CD4-positive, alpha-beta T cell treated with Interleukin-10 for 1 hour (primary cell): ENCODE measurements at regions not wholly inside any gene's neighbourhood (a gene's known extent, or its start where the extent isn't known, plus 50 kb on each side); places are given as distances from the start of the nearest gene placed in this dataset.
"Not testable (repeated sequence)": the region's sequence is repeated elsewhere in the genome, so short reads cannot be mapped to it uniquely, and the experiment has no call there.

ENCODE experiments used
- DNase-seq: peaks from one replicate; pipeline ENCODE4 v3.0.0-alpha.2; 2020

DNA sequence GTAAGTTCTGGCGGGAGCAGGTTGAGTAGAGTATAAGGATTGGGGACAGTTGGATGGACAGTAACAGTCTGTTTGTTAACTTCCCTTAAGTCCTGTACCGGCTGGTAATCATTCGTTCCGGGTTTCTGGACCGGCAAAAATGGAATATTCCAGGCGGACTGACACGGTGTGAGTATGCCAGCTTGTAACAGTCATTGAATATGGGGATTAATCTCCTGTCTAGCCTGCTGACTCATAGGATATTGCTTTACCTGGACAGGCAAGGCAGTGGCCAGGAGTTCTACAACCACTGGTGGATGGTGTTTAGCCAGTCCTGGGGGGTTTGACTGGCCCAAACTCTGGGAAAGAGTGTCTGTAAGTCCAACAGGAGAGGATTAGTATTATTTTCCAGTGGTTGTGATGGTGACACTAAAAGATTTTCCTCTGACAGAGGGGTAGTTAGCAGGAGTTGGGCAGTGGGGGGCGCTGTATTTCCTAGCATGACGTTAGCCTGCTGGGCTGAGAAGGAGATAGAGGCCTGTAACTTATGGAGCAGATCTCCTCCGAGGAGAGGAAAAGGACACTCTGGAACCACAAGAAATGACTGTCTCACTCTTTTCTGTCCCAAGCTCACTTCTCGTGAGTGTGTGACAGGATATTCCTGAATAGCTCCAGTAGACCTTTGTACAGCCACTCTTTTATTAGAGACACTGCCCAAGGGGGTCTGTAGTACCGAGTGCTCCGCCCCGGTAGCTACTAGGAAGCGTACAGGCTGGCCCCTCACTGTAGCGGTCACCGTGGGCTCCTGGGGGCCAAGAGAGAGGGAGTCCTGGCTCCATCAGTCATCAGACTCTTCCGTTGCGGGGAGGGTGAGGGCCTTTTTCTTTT lies 152.2 kb downstream of the TRIM27 start:
- no peak for DNase-seq

DNA sequence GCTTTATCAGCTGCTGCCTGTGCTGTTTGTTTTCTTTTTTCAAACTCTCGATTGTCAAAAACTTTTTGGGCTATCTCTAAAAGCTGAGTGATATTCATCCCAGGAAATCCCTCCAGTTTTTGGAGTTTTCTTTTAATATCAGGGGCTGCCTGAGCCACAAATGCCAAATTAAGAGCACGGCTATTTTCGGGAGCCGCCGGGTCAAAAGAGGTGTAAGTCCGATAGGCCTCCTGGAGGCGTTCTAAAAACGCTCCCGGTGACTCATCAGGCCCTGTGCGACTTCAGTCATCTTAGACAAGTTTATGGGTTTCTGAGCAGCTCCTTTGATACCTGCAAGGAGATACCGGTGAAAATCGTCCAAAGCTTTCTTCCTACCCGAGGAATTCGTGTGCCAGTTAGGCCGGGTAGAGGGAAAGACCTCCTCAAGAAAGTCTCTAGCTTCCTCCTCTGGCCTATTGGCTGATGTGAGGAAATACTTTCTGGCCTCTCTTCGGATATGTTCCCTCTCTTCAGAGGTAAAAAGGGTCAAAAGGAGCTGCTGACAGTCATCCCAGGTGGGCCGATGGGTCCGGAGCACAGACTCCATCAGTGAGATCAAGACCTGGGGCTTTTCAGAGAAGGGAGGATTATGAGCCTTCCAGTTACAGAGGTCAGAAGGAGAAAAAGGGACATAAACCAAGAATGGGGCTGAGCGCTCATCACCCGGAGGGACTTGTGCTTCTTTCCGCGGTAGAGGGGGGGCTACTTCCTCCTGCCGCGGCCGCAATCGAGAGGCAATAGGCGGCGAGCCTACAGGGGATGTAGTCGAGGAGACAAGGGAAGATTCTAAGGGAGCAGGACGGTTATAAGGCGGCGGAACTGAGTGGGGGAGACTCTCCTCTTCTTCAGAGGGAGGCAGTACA lies 151.1 kb downstream of the TRIM27 start:
- no peak for DNase-seq

DNA sequence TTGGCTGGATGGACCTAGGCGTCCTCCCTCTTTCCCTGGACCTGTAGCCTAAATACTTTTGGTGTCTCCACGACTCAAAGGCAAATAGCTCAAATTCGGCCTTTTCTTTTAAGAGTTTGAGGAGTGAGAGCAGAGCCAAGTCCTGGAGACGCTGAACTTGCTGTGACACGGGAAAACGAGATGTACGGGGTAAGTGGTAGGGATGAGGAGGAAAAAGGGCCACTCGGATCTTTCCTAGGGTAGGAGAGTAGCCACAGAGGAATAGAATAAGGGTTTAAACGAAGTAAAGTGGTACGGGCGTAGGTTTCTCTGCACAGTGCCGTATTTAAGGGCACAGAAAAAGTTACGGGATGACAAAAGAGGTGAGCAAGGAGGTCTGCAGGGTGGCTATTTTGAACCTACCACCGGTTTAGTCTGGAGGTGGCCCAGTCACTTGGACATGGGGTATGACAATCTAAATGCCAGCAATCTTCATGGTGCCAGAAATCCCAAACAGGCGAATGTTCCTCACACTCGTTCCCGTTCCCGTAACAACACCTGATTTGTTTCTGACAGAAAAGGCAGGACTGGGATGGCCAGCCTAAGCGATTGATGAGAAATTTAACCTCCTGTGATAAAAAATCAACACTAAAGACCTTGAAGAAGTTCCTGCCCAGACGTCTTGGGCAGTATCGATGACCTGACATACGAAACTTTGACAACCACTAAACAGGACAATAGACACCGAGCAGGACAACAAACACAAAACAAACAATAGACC lies 149.3 kb downstream of the TRIM27 start:
- DNase-seq: no peak

DNA sequence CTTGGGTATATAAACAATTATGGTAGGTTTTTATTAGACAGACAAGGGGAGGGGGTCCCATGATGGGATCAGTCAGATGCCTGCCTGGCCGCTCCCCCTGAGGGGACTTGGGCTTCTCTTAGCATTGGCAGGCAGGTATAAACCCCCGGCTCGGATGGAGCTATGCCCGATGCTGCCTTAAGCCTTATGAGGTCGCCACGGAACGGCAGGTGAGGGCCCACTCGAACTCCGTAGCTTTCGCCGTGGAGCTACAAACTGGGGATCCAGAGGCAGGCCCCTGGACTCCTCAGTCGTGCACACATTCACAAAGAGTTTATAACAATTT lies 148.8 kb downstream of the TRIM27 start:
- DNase-seq: no peak

DNA sequence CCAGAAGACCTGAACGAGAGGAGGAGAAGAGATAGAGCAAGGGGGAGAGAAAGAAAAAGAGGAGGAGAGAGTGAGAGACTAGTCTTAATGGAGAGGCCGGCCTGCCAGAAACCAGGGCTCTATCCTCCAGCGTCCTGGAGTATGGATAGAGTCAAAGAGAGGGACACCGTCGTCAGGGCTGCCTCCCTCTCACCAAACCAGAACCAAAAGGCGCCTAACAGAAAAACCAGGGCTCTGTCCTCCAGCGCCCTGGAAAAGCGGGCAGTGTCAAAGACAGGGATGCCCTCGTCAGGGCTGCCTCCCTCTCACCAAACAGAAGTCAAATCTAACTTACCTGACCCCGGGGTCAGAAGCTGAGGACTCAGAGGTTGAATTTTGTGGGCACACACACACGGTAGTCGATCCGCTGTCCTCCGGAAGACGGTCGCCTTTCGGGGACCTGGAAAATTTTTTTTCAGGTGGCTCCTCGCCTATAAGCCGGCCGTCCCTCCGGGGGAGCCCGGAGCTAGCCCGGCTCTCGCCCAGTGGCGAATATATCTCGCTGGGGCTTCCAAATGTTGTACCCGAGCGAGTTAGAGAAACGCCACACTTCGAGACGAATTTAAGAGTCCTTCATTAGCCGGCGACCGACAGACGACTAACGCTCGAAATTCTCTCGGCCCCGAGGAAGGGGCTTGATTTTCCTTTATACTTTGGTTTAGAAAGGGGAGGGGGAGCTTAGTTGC lies 148.2 kb downstream of the TRIM27 start:
- DNase-seq: no peak

DNA sequence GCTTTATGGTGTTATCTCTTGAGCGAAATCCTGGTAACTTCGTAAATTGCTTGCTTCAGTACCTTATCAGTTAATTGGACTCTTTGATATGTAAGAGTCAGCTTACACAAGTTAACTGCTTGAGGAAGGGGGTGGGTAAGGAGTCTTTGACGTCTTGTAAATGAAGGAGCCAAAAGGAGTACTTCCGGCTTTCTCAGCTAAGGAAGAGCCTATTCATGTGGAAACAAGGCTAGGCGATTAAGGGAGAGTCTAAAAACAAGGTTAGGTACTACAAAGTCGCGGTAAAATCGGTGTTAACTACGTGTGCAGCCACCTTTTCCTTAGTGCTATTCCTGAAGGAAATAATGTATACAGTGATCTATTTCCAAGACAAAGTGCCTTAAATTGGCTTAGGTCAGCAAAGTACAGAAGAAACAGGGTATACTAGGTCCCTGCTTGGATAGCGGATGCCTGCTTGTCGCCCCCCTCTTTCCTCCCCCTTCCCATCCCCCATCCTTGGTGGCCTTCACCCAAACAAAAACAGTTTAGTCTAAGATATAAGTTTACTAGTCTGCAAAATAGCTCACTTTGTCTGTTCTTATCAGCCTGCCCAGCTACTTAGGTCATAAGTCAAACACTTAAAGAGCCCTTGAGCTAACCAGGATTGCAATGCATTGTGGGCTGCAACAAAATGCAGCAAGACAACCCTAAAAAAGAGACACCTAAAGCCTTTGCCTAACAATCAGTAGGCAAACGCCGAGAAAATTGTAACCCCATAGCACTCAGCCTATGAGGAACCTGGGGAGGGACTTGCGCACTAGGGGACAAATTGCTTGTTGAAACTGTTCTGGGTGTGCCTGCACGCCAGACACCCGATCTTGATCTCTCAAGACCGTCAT lies 147.3 kb downstream of the TRIM27 start:
- DNase-seq: no peak

DNA sequence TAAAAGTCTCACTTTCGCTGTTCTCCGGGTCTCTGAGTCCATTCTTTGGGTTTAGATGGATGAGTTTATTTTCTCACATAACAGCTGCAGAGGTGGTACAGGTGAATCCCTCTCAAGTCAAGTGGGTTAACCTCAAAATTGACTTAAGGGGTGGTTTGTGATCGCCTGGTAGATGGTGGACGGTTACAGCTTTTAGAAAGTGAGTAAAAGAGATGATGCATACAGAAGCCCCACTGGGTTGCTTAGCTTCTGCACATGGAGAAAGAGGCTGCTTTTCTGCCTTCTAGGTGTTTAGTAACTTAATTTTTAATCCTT lies 146.7 kb downstream of the TRIM27 start:
- no peak for DNase-seq

DNA sequence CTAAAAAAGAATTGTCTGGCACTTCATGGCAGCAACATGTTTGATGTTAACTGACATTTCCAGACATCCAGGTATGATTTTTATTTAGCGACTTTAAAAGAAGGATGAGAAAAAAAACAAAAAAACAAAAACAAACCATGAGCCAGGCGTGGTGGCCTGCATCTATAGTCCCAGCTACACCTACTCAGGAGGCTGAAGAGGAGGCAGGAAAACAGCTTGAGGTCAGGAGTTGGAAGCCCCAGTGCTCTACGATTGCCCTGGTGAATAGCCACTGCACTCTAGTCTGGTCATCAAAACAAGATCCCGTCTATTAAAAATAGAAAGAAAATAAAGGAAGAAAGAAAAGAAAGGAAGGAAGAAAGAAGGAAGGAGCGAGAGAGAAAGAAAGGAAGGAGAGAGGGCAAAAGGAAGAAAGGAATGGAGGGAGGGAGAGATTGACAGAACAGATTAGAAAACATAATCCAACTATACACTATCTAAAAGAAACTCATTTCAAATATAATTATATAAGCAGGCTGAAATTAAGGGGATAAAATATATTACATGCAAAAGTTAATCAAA lies 141.6 kb downstream of the TRIM27 start:
- no peak for DNase-seq

DNA sequence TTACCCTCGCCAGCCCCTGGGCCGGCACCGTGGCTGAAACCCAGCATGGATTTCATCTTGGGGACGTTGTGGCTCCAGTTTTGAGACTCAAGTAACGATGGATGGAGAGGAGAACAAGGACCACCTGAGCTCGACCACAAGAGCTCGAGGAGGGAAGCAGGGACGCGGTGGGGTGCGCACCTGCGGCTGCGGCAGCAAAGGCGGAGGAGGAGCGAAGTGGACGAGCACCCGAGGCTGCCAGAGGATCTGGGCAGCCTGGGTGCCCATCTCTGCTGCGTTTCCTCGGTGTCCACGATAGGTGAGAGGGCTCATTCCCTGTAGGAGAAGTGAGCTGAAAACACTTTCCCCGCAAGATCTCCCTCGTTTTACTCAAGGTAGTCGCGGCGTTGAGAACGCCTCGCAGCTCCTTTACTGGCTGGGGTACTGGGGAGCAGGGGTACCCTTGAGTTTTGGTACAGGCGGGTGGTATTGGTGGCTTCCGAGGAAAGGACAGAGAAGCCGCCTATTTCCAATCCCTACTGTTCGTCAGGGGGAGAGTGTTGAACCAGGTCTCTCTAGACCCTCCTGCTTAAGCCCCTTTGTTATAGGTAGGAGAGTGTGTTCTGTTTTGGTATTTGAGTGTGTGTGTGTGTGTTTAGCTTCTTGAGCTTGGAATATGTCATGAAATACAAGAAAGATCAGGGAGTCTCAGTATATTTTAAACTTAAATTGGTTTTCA lies 137.7 kb downstream of the TRIM27 start:
- no peak for DNase-seq

DNA sequence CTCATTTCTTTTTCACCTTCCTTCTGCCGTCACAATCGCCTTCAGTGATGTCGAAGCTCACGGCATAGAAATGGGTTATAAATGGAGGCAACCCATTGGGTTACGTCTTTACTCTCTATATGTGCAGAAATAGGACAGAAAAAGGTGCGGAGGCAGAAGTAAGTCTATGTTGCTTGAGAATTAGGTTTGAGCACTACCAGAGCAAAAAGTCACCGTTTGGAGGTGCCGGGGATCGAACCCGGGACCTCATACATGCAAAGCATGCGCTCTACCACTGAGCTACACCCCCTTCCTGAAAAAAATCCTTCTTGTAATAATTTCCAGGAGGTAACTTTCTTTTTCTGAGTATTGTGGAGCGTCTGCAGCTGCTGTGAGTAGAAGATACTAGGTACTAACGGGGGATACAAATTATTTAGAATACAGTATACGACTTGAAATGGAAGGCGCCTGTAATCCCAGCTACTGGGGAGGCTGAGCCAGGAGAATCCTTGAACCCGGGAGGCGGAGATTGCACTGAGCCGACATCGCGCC lies 134.2 kb downstream of the TRIM27 start:
- no peak for DNase-seq

DNA sequence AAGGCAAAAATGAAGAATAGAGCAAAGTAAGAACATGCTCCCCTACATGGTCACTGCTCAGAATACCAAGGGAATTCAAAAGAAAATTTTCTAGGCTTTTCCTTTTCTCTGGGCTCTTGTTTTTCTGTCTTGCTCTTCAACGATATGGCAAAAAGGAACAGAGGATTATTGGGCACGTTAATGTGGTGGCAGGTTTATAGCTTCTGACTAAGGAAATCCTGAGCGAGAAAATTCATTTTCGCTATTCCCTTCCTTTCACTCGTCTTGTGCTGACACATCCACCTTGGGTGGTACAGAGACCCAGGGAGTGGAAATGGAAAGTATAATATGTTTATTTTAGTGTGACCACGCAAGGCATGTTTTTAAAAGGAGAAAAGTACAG lies 132.8 kb downstream of the TRIM27 start:
- no peak for DNase-seq

DNA sequence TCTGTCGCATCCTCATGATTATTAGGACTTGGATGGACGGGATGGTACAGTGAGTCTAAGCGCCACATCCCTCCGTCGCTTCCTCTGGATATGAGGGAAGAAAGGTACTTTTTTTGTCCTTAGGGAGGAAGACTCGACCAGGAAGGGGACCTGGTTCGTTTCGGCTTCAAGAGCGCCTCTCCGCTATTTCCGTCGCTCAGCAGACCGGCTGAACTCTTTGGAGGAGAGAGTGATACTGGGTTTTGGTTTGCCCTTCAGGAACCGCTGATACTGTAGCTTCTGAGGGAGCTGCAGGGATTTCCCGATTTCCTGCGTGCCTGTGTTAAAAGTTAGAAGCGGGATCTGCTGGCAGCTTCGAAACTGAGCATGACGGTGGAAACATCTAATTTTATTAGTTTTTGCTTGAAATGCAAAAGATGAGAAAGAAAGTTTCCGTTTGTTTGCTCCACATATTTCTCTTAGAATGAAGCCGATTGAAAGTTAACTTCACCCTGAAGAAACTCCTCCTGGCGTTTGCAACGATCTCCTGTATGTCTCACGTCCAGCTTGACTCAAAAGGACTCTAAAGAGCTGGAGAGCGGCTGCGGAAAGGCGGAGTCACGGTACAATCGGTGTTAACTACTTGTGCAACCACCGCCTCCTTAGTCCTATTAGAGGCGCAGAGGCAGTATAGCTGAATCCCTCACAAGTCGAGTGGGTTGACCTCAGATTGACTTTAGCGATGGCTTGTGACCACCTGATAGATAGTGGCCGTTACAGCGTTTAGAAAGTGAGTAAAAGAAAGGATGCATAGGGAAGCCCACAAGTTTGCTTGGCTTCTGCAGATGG lies 129.4 kb downstream of the TRIM27 start:
- no peak for DNase-seq

DNA sequence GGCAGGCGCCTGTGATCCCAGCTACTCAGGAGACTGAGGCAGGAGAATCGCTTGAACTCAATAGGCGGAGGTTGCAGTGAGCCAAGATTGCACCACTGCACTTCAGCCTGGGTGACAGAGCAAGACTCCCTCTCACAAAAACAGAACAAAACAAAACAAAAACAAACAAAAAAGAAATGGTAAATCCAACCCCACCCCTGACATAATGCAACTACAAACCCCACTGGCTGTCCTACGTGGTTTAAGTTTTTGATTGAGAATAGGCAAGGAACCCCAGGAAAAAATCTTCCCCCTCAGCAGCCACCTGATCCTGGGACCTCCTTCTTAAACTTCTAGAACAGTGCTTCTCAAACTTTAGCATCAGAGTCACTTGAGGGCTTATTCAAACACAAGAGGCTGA lies 123.1 kb downstream of the TRIM27 start:
- DNase-seq: not testable (repeated sequence)

DNA sequence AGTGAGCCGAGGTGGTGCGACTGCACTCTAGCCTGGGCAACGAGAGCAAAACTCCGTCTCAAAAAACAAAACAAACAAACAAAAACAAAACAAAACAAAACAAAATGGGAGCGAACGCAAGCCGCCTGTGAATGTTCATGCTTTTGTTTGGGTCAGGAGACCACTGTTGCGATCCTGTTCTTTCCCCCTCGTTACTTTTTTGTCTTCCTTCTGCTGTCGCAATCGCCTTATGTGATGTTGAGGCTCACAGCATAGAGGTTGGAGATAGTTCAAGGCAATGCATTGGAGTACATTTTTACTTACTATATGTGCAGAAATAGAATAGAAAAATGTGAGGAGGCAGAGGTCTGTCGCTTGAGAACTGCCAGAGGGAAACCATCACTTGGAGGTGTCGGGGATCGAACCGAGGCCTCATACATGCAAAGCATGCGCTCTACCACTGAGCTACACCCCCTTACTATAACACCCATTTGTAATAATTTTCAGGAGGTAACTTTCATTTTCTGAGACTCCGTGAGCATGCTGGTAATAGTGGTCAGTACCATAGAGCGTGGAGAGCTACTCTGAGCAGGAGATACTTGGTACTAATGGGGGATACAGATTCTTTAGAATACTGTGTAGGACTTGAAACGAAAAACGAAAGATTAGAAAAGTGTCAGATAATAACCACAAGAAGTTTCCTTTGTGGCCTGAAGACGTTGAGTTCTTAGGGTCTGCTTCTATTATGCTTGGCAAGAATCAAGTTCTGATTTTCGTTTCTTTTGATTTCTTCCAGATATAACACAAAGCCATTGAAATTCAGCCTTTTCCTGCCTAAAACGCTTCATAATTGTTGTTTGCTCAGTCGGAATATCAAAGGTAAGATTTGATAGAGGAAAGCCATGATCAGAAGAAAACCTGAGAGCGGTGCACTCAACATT lies 121.1 kb downstream of the TRIM27 start:
- DNase-seq: no peak

DNA sequence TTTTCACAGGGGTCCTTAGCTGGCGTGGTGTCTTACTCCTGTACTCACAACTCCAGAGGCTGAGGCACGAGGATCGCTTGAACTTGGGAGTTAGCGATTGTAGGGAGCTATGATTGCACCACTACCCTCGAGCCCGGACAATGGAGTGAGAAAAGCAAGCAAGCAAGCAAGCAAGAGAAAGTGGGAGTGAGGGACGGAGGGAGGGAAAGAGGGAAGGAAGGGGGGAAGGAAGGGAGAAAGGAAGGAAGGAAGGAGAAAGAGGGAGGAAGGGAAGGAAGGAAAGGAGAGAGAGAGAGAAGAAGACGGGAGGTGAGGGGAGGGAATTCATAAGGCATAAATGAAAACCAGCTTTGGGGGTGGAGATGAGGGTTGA lies 120.5 kb downstream of the TRIM27 start:
- DNase-seq: no peak

DNA sequence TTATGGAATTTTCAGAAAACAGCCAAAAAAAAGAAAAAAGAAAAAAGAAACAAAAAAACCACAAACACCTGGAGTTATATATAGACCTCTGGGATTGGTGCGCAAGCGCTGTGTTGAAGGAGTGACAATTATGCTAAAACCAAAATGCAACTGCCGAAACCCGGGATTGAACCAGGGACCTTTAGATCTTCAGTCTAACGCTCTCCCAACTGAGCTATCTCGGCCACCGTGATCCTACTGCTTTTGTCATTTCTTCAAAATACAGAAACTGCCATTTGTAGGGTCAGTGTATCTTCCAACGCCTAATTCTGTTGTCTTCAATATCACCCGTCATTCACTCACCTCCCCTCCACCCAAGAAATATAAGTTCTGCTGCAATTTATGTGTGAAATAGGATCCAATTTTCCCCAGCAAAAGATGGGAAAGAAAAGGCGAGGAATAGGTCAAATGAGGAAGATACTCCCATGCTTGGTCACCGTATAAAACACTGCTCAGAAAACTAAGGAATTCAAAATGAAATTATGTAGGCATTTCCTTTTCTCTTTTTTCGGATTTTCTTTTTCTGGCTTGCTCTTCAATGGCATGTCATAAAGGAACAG lies 116.0 kb downstream of the TRIM27 start:
- no peak for DNase-seq

DNA sequence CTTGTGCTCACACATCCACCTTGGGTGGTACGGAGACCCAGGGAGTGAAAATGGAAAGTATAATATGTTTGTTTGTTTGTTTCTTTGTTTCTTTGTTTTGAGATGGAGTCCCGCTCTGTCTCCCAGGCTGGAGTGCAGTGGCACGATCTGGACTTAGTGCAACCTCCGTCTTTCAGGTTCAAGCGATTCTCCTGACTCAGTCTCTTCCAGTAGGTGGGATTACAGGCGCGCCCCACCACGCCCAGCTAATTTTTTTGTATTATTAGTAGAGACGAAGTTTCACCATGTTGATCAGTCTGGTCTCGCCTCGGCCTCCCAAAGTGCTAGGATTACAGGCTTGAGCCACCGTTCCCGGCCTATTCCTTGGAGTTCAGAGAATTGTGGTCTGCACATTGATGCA lies 115.4 kb downstream of the TRIM27 start:
- DNase-seq: no peak
